Panc1 (cell line): ENCODE measurements at regions not wholly inside any gene's neighbourhood (a gene's known extent, or its start where the extent isn't known, plus 50 kb on each side); places are given as distances from the start of the nearest gene placed in this dataset.
A peak's percentile ranks its signal among the peaks of the same experiment; 100 is the strongest.
"Not testable (repeated sequence)": the region's sequence is repeated elsewhere in the genome, so short reads cannot be mapped to it uniquely, and the experiment has no call there.

Experiments used
- ATAC-seq: fragments of 200-7000 bp; cut with Tn5 transposase; 2 replicates; pipeline ENCODE4 v1.9.1; 2020; ENCODE audit warnings: mild to moderate bottlenecking, moderate library complexity
- BruUV-seq: library from RNA; stranded (reverse); fragments of 400-500 nt; replicated peaks from 2 replicates; lab custom pipeline; 2021; lab: Mats Ljungman, UMichigan
- CTCF ChIA-PET: fragments of 300-600 bp; sonication (Branson Sonifier 250); formaldehyde crosslinking; loops from one replicate; lab custom pipeline; 2022; ENCODE audit warnings: antibody characterized with exemption; lab: Charles Lee
- POLR2A ChIA-PET: fragments of 300-600 bp; sonication (Branson Sonifier 250); formaldehyde crosslinking; loops from one replicate; lab custom pipeline; 2022; ENCODE audit warnings: antibody characterized with exemption; lab: Charles Lee
- DNase-seq: peaks from one replicate; pipeline ENCODE4 v3.0.0-alpha.2; 2010; ENCODE audit warnings: low read depth, low spot score
- H3K27ac ChIP-seq: 2 replicates; pipeline ENCODE4 v1.5.1; 2011; ENCODE audit warnings: mild to moderate bottlenecking, low read length, inconsistent platforms
- H3K27me3 ChIP-seq: fragments of 200-500 bp; sonication (Bioruptor generic); 2 replicates; pipeline ENCODE4 v1.6.0; 2014; ENCODE audit warnings: low read length, inconsistent platforms; ENCODE audit not compliant: control insufficient read depth, insufficient read depth
- H3K36me3 ChIP-seq: fragments of 200-500 bp; sonication (Bioruptor generic); 2 replicates; pipeline ENCODE4 v1.5.1; 2014; ENCODE audit warnings: inconsistent platforms, mild to moderate bottlenecking, low read length, moderate library complexity; ENCODE audit not compliant: control insufficient read depth, insufficient read depth
- H3K4me1 ChIP-seq: 2 replicates; pipeline ENCODE4 v1.5.1; 2011; ENCODE audit warnings: inconsistent platforms, mild to moderate bottlenecking, low read length, moderate library complexity; ENCODE audit not compliant: control insufficient read depth, insufficient read depth
- H3K4me3 ChIP-seq, 2 experiments: 2 replicates each; pipeline ENCODE4 v1.5.1; 2011 to 2012; ENCODE audit warnings: low read depth in 2 of 2, low read length in 2 of 2, mild to moderate bottlenecking in 2 of 2, inconsistent platforms in 1 of 2, moderate library complexity in 1 of 2
- H3K9me3 ChIP-seq: fragments of 200-500 bp; sonication (Bioruptor generic); 2 replicates; pipeline ENCODE4 v1.5.1; 2014; ENCODE audit warnings: low read depth, mild to moderate bottlenecking, inconsistent platforms, low read length, moderate library complexity; ENCODE audit not compliant: control insufficient read depth, insufficient read depth
- POLR2AphosphoS5 ChIP-seq: IDR thresholded peaks from 2 replicates; pipeline ENCODE4 v1.6.1; 2012; ENCODE audit warnings: mild to moderate bottlenecking, low read depth, low read length, moderate library complexity
- in situ Hi-C: cut with HindIII; loops from 2 replicates; pipeline ENCODE4 v1.10.0; 2016; ENCODE audit warnings: low sequenced_read_pairs, low pct_unique_long_range_greater_than_20kb
- intact Hi-C: fragments of 100-400 bp; cut with micrococcal nuclease; formaldehyde crosslinking; loops from one replicate; pipeline ENCODE4 v1.10.0; 2022; ENCODE audit not compliant: unreplicated experiment

GRCh38 chr5:42982107-42982622 is 58.0 kb downstream of the ANXA2R start:
- ChIA-PET POLR2A (no interaction called here), CTCF (no interaction called here)
- 0 out of 2 replicates have a peak overlapping the region, but pooled peaks have one; percentile 5 for H3K27ac ChIP-seq
- no peaks in the 10 kb centered on the region for H3K27me3 ChIP-seq
- no peaks in the 10 kb centered on the region for H3K9me3 ChIP-seq
- no peaks in the 10 kb centered on the region for H3K36me3 ChIP-seq
- ATAC-seq (no peak), DNase-seq (no peak)
- no peak for TF ChIP-seq POLR2AphosphoS5
- intact Hi-C loops = no loop called here
- no TSS peak for BruUV-seq
- in situ Hi-C loops = no loop called here
- no peak overlapping the region for H3K4me3 ChIP-seq
- no peaks in the 10 kb centered on the region for H3K4me1 ChIP-seq

GRCh38 chr5:42981417-42982106 is 58.6 kb downstream of the ANXA2R start:
- H3K36me3 ChIP-seq, H3K4me3 ChIP-seq, ATAC-seq, H3K4me1 ChIP-seq, CTCF ChIA-PET, H3K27ac ChIP-seq, POLR2A ChIA-PET, BruUV-seq, in situ Hi-C loops, H3K9me3 ChIP-seq, intact Hi-C loops, H3K27me3 ChIP-seq, DNase-seq: not testable (repeated sequence)

GRCh38 chr5:42981015-42981414 is 59.1 kb downstream of the ANXA2R start:
- H3K4me1 ChIP-seq, in situ Hi-C loops, H3K4me3 ChIP-seq, BruUV-seq, CTCF ChIA-PET, ATAC-seq, H3K27ac ChIP-seq, intact Hi-C loops, H3K36me3 ChIP-seq, DNase-seq, POLR2A ChIA-PET, H3K9me3 ChIP-seq, H3K27me3 ChIP-seq: not testable (repeated sequence)

- H3K9me3 ChIP-seq, intact Hi-C loops, H3K36me3 ChIP-seq, POLR2A ChIA-PET, BruUV-seq, in situ Hi-C loops, CTCF ChIA-PET, H3K27ac ChIP-seq, H3K4me1 ChIP-seq, H3K27me3 ChIP-seq, ATAC-seq, DNase-seq, H3K4me3 ChIP-seq: not testable (repeated sequence)
These were observed 59.7 kb downstream of the ANXA2R start for GRCh38 chr5:42980391-42980790.

- H3K27ac ChIP-seq, CTCF ChIA-PET, H3K27me3 ChIP-seq, H3K4me3 ChIP-seq, H3K4me1 ChIP-seq, ATAC-seq, H3K36me3 ChIP-seq, DNase-seq, in situ Hi-C loops, H3K9me3 ChIP-seq, POLR2A ChIA-PET, BruUV-seq, intact Hi-C loops: not testable (repeated sequence)
These were observed 60.9 kb downstream of the ANXA2R start for GRCh38 chr5:42979242-42979641.
